VCaP (cell line): ENCODE measurements at regions not wholly inside any gene's neighbourhood (a gene's known extent, or its start where the extent isn't known, plus 50 kb on each side); places are given as distances from the start of the nearest gene placed in this dataset.

ENCODE experiments used
- H3K27ac ChIP-seq: fragments of 450-650 bp; 2 replicates; pipeline ENCODE4 v1.5.1; 2017
- TF ChIP-seq, protein P1 (sequence below): fragments of 450-650 bp; conservative IDR thresholded peaks from 2 replicates; pipeline ENCODE4 v1.5.1; 2017; ENCODE audit warnings: mild to moderate bottlenecking, moderate library complexity

DNA sequence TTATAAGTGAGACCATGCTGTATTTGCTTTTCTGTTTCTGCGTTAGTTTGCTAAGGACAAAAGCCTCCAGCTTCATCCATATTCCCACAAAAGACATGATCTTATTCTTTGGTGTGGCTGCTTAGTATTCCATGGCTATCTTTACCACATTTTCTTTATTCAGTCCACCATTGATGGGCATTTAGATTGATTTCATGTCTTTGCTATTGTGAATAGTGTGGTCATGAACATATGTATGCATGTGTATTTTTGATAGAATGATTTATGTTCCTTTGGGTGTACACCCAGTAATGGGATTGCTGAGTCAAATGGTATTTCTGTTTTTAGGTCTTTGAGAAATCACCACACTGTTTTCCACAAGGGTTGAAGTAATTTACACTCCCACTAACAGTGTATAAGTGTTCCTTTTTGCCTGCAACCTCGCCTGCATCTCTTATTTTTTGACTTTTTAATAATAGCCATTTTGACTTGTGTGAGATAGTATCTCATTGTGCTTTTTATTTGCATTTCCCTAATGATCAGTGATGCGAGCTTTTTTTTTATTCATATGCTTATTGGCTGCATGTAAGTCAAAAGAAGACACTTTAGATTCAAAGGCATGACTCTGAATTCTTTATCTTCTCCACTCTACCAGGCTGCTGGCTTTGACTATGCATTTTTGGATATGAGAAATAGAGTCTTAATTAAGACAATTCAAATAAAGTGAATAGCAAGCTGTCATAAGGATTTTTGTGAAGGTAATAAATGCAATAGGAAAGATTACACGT is 183.3 kb upstream of the SYNPR start:
- TF ChIP-seq, protein P1, sequence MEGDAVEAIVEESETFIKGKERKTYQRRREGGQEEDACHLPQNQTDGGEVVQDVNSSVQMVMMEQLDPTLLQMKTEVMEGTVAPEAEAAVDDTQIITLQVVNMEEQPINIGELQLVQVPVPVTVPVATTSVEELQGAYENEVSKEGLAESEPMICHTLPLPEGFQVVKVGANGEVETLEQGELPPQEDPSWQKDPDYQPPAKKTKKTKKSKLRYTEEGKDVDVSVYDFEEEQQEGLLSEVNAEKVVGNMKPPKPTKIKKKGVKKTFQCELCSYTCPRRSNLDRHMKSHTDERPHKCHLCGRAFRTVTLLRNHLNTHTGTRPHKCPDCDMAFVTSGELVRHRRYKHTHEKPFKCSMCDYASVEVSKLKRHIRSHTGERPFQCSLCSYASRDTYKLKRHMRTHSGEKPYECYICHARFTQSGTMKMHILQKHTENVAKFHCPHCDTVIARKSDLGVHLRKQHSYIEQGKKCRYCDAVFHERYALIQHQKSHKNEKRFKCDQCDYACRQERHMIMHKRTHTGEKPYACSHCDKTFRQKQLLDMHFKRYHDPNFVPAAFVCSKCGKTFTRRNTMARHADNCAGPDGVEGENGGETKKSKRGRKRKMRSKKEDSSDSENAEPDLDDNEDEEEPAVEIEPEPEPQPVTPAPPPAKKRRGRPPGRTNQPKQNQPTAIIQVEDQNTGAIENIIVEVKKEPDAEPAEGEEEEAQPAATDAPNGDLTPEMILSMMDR, result no peak
- H3K27ac ChIP-seq, result no peak overlapping the region

DNA sequence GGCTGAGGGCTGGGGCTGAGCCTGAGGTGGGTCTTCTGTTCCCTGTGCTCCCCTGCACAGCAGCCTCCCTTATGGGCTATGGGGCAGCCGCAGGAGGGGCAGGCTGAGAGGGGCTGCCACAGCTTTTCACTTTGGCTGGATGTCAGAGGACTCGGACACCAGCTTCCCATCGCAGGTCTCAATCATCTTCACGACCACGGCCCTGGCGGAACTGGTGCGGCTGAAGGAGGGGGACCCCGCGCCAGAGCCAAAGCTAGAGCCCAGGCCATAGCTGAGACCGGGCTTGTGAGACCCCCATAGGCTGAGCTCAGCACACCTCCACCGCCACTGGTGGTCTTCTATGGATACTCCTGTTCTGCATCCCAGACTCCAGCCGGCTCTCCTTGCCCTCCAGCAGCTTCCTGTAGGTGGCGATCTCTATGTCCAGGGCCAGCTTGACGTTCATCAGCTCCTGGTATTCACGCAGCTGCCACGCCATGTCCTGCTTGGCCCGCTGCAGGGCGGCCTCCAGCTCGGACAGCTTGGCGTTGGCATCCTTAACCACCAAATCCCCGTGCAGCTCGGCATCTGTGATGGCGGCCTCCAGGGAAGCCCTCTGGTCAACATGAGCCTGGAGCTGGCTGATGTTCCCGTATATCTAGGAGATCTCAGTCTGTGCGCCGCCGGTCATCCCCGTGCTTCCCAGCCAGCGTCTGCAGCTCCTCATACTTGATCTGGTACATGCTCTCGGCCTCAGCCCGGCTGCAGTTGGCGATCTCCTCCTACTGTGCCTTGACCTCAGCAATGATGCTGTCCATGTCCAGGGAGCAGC is 181.7 kb upstream of the SYNPR start:
- TF ChIP-seq, protein P1, result no peak
- H3K27ac ChIP-seq, result no peak overlapping the region

DNA sequence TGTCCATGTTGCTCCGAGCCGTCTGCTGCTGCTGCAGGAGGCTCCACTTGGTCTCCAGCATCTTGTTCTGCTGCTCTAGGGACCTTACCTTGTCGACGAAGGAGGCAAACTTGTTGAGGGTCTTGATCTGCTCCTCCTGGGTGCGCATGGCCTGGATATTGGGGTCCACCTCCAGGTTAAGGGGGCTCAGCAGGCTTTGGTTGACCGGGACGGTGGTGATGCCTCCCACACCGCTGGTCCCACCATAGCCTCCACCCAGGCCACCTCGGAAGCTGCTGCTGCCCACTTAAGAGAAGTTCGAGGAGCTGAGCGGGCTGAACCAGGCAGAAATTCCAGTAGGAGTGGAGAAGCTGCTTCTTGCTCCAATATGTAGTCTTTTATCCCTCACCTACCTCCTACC is 180.7 kb upstream of the SYNPR start:
- TF ChIP-seq, protein P1, result no peak
- no peak overlapping the region for H3K27ac ChIP-seq

DNA sequence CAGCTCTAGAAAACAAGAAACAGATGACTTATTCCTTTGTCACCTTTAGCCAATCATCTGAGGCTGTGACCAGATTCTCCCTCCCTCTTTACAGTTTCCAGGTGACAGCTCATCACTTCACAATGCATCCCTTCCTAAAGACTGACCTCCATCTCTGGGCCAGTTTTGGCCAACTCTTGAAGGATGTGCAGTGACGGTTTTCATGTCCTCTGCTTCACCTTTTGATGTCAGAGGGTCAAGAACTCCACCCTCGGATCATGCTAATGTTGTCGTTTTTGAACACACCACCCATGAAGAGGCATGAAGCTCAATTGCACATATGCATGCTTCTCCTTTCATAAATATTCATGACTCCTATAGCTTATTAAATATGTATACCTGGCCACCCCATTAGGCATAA is 161.2 kb upstream of the SYNPR start:
- H3K27ac ChIP-seq, result no peak overlapping the region
- TF ChIP-seq, protein P1, result no peak

DNA sequence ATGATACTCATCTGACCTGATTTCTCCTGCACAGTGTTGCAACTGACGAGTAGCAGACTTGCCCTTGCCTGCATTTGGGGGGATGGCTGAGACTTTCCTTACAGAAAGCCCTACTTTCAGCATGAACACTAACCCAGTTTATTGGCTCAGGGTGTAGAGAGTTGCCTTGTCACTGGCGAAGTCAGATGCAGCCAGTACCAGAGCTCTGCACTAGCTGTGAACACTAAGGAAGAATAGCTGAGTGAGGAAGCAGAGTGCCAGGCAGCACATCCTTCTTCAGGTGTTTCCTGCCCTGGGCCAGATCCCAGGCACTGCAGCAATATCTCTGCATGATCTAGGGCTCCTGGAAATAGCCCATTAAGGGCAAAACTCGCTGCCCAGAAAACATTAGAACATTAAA is 154.0 kb upstream of the SYNPR start:
- no peak overlapping the region for H3K27ac ChIP-seq
- TF ChIP-seq, protein P1, result no peak

DNA sequence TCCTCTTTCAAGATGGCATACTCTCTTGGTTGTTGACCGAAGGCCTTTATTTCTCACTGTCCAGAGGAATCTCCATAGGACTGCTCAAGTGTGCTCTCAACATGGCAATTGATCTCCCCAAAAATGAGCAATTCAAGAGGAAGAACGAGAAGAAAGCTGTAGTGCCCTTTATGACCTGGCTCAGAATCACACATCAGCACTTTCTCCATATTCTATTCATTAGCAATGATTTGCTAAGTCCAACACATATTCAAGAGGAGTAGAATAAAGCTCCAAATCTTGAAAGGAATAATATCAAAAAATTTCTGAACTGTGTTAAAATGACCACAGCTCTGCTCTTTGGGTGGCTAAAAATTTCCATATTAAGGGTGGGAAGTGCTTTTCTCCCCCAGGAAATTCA is 151.6 kb upstream of the SYNPR start:
- TF ChIP-seq, protein P1, result no peak

DNA sequence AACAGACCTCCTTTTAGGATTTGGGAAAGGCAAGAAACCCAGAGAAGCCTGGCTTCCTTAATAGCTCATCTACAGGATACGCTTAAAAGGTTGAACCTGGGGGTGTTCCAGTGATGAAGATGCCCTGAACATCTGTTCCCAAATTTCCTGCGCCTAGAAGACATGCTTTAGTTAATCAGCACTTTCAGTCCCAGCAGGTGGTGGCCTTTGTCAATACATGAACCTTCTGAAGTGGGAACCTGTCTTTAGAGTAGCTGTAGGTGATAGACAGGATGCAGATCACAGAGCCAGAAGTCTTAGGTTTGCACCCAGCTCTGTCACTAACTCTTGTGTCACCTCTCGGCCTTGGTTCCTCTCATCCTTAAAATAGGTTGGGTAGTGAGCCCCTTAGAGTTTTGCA is 149.7 kb upstream of the SYNPR start:
- H3K27ac ChIP-seq, result no peak overlapping the region
- TF ChIP-seq, protein P1, result no peak

More for the DNA sequence above, 151.6 kb upstream of the SYNPR start:
- H3K27ac ChIP-seq, result no peak overlapping the region
